Spleen (tissue), 7 donors: ENCODE measurements at regions not wholly inside any gene's neighbourhood (a gene's known extent, or its start where the extent isn't known, plus 50 kb on each side); places are given as distances from the start of the nearest gene placed in this dataset.

Source experiments
- CTCF ChIP-seq, 11 experiments: fragments of 200-600 bp in 7 of 11; fragments of 450-650 bp in 4 of 11; sonication (generic) in 4 of 11; IDR thresholded peaks in 8 of 11; conservative IDR thresholded peaks in 3 of 11; 1 replicate in 7 of 11; 2 replicates in 4 of 11; pipeline versions ENCODE4 v1.4.0 to v1.8.0; 2016 to 2021; ENCODE audit warnings: antibody characterized with exemption in 11 of 11, inconsistent platforms in 4 of 11, mild to moderate bottlenecking in 1 of 11
- POLR2A ChIP-seq, 3 donors: fragments of 450-650 bp; IDR thresholded peaks; one replicate each; pipeline ENCODE4 v1.5.1; 2017; ENCODE audit warnings: antibody characterized with exemption in 3 of 3, mild to moderate bottlenecking in 1 of 3
- POLR2AphosphoS5 ChIP-seq, 3 donors: sonication (generic); formaldehyde crosslinking; IDR thresholded peaks; one replicate each; pipeline ENCODE4 v1.5.1; 2017; ENCODE audit warnings: antibody characterized with exemption in 3 of 3
- donor health status: DM: no; HTN: no; CAD: no; lungs with moderate emphysema.
- donor health status: DM: no; HTN: no; CAD: no.
- donor health status: DM: no; HTN: no; CAD: no.

DNA sequence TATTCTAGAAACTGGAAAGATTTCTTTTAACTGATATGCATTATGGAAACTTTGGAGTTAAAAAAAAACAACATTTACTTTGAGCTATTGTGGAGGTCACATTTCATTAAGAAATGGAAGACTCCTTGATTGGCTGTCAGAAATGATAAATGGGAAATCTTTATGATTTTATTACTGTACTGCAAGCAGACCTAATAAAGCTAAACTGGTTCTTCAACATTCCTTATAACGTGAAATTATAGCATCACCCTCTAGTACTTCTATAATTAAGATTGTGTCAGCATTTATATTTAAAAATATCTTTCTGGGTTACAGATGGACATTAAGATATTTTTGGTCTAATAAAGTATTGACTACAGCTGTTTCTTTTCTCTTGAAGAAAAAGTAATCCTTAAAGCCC, 213.8 kb upstream of the PACRGL start:
- no peak for TF ChIP-seq CTCF (IDR thresholded peaks at IDR 0.05 in 8 of 11, conservative IDR thresholded peaks at IDR 0.05 in 3 of 11)
- no peak for TF ChIP-seq POLR2A (IDR thresholded peaks at IDR 0.05)
- TF ChIP-seq POLR2AphosphoS5 (IDR thresholded peaks at IDR 0.05) = no peak
